ENCODE measurements at regions not wholly inside any gene's neighbourhood (a gene's known extent, or its start where the extent isn't known, plus 50 kb on each side); places are given as distances from the start of the nearest gene placed in this dataset.

- TF ChIP-seq CTCF (IDR thresholded peaks at IDR 0.05) (no peak), POLR2A (IDR thresholded peaks at IDR 0.05) (no peak)
These were observed 110.2 kb upstream of the CCDC68 start for GRCh38 chr18:55069497-55069896.
